NB4 (cell line): ENCODE measurements at regions not wholly inside any gene's neighbourhood (a gene's known extent, or its start where the extent isn't known, plus 50 kb on each side); places are given as distances from the start of the nearest gene placed in this dataset.

ENCODE experiments used
- DNase-seq: peaks from one replicate; pipeline ENCODE4 v3.0.0; 2010; ENCODE audit warnings: low read depth
- H3K4me3 ChIP-seq: one replicate; pipeline ENCODE4 v1.5.1; 2011; ENCODE audit warnings: mild to moderate bottlenecking, low read depth, low read length, moderate library complexity
- CTCF ChIP-seq: IDR thresholded peaks from one replicate; pipeline ENCODE4 v1.5.1; 2012; ENCODE audit warnings: low read depth, low read length
- MAX ChIP-seq: IDR thresholded peaks from 2 replicates; pipeline ENCODE4 v1.6.1; 2011; ENCODE audit warnings: low read depth, low read length
- MYC ChIP-seq: IDR thresholded peaks from 2 replicates; pipeline ENCODE4 v1.6.1; 2011; ENCODE audit warnings: low read depth, low read length
- POLR2A ChIP-seq: IDR thresholded peaks from 2 replicates; pipeline ENCODE4 v1.6.1; 2011; ENCODE audit warnings: mild to moderate bottlenecking; ENCODE audit not compliant: insufficient read length; ENCODE audit errors: extremely low read depth

DNA sequence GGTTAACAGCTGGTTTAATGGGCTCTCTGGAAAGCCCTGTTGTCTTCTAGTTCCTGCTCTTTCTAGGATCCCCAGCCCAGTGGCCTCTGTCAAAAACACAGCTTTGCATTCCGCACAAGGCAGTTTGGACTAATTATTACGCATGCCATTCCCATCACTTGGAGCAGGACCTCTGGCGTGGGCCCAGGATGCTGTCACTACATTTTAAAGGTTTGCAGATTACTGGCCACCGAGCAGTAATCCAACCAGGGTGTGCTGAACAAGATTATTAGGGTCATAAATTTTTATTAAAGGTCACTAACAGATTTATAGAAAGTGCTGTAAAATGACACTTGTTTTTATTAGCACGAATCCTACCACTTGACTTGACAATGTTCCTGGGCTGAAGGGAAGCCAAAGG is 143.6 kb upstream of the SLC6A11 start:
- TF ChIP-seq MAX: no peak
- TF ChIP-seq POLR2A: no peak
- no peak for TF ChIP-seq MYC
- TF ChIP-seq CTCF: no peak
- no peak for DNase-seq

GRCh38 chr3:10674578-10674977 is 141.4 kb upstream of the SLC6A11 start:
- TF ChIP-seq MAX (no peak), MYC (no peak), POLR2A (no peak), CTCF (no peak)
- no peak overlapping the region for H3K4me3 ChIP-seq
- no peak for DNase-seq

More for the DNA sequence above, 143.6 kb upstream of the SLC6A11 start:
- H3K4me3 ChIP-seq: no peak overlapping the region

DNA sequence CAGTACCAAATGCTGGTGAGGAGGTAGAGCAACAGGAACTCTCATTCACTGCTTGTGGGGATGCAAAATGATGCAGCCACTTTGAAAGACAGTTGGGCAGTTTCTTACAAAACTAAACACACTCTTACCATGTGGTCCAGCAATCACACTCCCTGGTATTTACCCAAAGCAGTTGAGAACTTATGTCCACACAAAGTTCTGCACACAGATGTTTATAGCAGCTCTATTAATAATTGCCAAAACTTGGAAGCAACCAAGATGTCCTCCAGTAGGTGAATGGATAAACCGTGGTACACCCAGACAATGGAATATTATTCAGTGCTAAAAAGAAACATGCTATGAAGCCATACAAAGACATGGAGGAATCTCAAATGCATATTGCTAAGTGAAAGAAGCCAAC is 139.1 kb upstream of the SLC6A11 start:
- no peak overlapping the region for H3K4me3 ChIP-seq
- no peak for TF ChIP-seq MAX
- TF ChIP-seq POLR2A: no peak
- TF ChIP-seq CTCF: no peak
- no peak for TF ChIP-seq MYC
- no peak for DNase-seq

DNA sequence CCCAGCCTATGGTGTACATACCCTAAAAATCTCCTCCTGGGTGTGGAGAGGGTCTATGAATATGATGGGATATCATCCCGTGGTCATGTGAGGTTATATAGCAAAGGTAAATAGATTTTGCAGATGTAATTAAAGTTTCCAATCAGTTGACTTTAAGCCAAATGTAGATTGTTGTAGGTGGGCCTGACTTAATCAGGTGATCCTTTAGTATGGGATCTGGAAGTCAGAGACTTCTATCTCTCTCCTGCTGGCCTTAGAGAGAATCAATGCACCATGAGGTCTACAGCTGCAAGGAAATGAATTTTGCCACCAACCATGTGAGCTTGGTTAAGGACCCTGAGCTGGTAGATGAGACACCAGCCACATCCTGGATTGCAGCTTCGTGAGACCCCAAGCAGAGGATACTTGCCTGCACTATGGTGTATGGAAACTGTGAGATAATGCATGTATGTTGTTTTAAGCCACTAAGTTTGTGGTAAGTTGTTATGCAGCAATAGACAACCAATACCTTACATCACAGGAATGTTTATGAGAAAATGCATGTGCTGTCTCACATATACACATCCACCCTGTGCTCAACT is 137.1 kb upstream of the SLC6A11 start:
- H3K4me3 ChIP-seq: no peak overlapping the region
- DNase-seq: no peak
- TF ChIP-seq MAX: no peak
- TF ChIP-seq POLR2A: no peak
- no peak for TF ChIP-seq MYC
- TF ChIP-seq CTCF: no peak

DNA sequence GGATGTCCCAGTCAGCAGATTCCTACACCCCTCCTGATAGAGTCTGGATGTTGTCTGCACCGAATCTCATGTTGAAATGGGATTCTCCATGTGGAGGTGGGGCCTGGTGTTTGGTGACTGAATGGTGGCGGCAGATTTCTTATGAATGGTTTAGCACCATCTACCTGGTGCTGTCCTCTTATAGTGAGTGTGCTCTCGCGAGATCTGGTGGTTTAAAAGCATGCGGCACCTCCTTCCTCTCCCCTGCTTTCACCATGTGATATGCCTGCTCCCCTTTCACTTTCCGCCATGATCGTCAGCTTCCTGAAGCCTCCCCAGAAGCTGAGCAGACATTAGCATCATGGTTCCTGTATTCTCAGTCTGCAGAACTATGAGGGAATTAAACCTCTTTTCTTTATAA is 135.2 kb upstream of the SLC6A11 start:
- H3K4me3 ChIP-seq: no peak overlapping the region
- no peak for DNase-seq
- no peak for TF ChIP-seq POLR2A
- TF ChIP-seq MAX: no peak
- TF ChIP-seq MYC: no peak
- no peak for TF ChIP-seq CTCF

GRCh38 chr3:10682692-10683091 is 133.3 kb upstream of the SLC6A11 start:
- DNase-seq: no peak
- TF ChIP-seq MAX: no peak
- TF ChIP-seq MYC: no peak
- TF ChIP-seq POLR2A: no peak
- no peak for TF ChIP-seq CTCF
- no peak overlapping the region for H3K4me3 ChIP-seq
